ENCODE measurements at regions not wholly inside any gene's neighbourhood (a gene's known extent, or its start where the extent isn't known, plus 50 kb on each side); places are given as distances from the start of the nearest gene placed in this dataset.

DNA sequence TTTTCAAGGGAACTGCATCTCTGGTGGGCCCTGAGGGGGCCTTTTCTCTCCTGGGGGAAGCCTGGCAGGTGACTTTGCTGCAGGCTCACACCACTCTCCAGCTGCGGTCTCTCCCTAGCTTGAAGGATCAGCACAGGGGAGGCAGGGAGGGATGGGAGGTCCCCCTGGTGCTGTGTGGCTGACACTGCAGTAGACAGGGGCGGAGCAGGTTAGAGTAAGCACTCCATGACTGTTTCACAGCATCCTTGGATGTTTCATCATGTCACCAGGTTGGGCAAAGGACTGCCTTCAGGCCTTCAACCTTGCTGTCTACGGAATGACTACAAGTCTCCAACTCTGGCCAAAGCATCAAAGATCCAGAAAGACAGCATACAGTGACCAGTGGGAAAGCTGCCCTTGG lies 470.7 kb downstream of the CDK5RAP2 start:
- no peak overlapping the region for H3K27ac ChIP-seq
- no peak for TF ChIP-seq ZFX (IDR thresholded peaks at IDR 0.05)
- TF ChIP-seq, protein P1, sequence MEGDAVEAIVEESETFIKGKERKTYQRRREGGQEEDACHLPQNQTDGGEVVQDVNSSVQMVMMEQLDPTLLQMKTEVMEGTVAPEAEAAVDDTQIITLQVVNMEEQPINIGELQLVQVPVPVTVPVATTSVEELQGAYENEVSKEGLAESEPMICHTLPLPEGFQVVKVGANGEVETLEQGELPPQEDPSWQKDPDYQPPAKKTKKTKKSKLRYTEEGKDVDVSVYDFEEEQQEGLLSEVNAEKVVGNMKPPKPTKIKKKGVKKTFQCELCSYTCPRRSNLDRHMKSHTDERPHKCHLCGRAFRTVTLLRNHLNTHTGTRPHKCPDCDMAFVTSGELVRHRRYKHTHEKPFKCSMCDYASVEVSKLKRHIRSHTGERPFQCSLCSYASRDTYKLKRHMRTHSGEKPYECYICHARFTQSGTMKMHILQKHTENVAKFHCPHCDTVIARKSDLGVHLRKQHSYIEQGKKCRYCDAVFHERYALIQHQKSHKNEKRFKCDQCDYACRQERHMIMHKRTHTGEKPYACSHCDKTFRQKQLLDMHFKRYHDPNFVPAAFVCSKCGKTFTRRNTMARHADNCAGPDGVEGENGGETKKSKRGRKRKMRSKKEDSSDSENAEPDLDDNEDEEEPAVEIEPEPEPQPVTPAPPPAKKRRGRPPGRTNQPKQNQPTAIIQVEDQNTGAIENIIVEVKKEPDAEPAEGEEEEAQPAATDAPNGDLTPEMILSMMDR (conservative IDR thresholded peaks at IDR 0.05) = peak; percentile 20

DNA sequence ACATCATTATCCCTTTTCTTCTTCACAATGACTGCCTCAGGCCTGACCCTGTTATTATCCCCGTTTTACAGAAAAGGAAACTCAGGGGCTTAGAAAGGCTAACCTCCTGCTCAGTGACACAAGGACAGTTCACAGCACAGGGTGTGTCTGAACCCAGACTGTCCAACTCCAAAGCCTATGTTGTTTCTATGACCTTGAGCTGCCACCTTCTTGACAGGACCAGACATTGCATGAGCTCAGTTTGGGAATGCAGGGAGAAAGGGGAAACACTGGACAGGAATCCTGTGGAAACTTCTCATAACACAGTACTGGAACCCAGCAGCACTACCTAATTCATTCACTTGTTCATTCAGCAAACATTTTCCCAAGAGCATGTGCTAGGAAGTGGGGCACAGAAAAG lies 472.8 kb downstream of the CDK5RAP2 start:
- TF ChIP-seq, protein P1 (conservative IDR thresholded peaks at IDR 0.05) = no peak
- TF ChIP-seq ZFX (IDR thresholded peaks at IDR 0.05) = no peak
- H3K27ac ChIP-seq = no peak overlapping the region

DNA sequence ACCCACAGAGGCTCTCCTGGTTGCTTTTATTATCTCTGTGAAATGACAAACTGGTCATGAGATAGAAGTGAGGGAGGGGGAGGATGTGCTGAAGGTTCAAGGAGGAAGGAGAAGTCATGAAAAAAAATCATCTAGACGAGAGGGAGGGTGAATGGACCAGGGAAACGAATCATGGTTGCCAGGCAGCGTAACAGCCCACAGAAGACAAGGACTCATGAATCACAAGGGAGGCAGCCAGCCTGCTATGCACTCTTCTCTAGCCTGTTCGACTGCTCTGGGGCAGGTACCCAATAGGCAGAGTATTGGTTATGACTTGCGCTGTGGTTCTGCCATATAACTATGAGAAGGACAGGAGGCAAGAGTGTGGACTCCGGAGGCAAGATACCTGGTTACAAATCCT lies 475.2 kb downstream of the CDK5RAP2 start:
- TF ChIP-seq ZFX (IDR thresholded peaks at IDR 0.05) = no peak
- TF ChIP-seq, protein P1 (conservative IDR thresholded peaks at IDR 0.05) = no peak
- no peak overlapping the region for H3K27ac ChIP-seq

DNA sequence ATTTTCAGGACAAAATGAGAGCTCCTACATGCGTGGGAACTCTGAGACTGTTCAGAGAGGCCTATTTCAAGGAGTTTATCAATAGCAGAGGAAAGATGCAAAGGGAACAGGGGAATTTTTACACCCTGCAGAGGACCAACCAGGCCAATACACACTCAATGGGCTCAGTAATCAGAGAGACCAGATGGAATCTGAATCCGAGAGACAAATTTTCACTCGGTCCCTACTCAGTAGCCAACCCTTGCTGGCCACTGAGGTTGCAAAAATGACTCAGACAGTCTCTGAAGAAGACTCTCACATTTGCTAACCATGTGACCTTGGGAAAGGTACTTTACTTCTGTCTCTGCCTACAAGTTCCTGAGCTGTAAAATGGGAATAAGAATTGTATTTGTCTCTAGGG lies 479.4 kb downstream of the CDK5RAP2 start:
- no peak for TF ChIP-seq ZFX (IDR thresholded peaks at IDR 0.05)
- TF ChIP-seq, protein P1 (conservative IDR thresholded peaks at IDR 0.05) = no peak
- no peak overlapping the region for H3K27ac ChIP-seq

DNA sequence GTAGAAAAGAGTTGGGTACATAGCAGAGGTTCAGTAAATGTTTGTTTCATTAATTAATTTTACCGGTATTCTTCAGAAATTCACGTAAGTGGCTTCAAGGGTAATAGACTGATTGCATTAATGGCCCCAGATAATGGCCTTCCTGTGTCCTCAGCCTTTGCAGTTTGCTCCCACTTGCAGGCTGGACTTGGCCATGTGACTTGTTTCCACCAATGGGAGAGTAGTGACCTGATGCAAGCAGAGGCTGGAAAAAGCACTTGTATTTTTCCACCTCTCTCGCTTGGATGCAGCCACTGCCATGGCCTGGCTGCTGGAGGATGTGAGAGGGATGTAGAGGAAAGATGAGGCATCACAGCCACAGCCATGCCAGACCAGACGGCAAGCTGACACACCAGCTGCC lies 480.9 kb downstream of the CDK5RAP2 start:
- no peak overlapping the region for H3K27ac ChIP-seq
- TF ChIP-seq, protein P1 (conservative IDR thresholded peaks at IDR 0.05) = no peak
- TF ChIP-seq ZFX (IDR thresholded peaks at IDR 0.05) = no peak

DNA sequence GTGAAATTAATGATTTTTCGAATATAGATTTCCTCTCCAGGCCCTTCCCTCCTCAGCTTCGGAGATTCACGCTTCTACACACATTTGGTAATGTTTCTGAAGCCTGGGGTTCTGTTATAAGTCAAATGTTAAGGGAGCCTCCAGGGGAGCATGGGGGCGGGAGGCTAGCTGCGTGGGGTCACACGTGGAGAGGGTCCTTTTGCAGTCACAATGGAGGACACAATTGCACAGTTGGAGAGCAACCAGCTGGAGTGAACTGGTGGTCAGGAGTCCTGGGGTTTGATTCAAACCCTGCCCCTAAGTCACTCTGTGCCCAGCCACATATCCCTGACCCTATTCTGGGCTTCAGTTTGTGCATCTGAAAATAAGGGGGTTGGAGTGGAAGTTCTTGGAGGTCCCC lies 481.4 kb downstream of the CDK5RAP2 start:
- TF ChIP-seq, protein P1 (conservative IDR thresholded peaks at IDR 0.05) = no peak
- TF ChIP-seq ZFX (IDR thresholded peaks at IDR 0.05) = no peak
- no peak overlapping the region for H3K27ac ChIP-seq

DNA sequence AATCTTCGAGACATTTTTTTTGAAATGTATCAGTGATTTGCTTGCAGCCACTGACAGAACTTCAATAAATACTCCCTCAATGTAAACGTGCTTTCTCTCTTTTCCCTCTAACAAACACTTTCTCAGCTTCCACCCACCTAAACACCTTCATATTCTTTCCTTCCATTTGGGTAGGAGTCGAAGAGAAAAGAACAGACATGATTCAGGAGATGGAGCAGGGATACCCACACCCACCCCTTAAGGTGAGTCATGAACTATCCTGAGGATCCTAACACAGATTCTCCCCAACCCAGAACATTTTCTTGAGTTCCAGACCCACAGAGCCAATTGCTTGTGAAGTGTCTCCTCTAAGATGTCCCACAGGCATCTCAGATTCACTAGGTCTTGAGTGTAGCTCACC lies 488.8 kb downstream of the CDK5RAP2 start:
- TF ChIP-seq, protein P1 (conservative IDR thresholded peaks at IDR 0.05) = no peak
- no peak for TF ChIP-seq ZFX (IDR thresholded peaks at IDR 0.05)
- no peak overlapping the region for H3K27ac ChIP-seq
